Fibroblast of the aortic adventitia (primary cell): ENCODE measurements at regions not wholly inside any gene's neighbourhood (a gene's known extent, or its start where the extent isn't known, plus 50 kb on each side); places are given as distances from the start of the nearest gene placed in this dataset.

Experiments used
- DNase-seq: peaks from one replicate; pipeline ENCODE4 v3.0.0-alpha.2; 2010; ENCODE audit warnings: low read depth
- H3K4me3 ChIP-seq: 2 replicates; pipeline ENCODE4 v1.5.1; 2011; ENCODE audit warnings: low read depth, mild to moderate bottlenecking, control low read depth, low read length, moderate library complexity
- TF ChIP-seq, protein P1 (sequence below): IDR thresholded peaks from 2 replicates; pipeline ENCODE4 v1.5.1; 2011; ENCODE audit warnings: mild to moderate bottlenecking, low read length, control low read depth, inconsistent platforms; ENCODE audit not compliant: insufficient read depth

DNA sequence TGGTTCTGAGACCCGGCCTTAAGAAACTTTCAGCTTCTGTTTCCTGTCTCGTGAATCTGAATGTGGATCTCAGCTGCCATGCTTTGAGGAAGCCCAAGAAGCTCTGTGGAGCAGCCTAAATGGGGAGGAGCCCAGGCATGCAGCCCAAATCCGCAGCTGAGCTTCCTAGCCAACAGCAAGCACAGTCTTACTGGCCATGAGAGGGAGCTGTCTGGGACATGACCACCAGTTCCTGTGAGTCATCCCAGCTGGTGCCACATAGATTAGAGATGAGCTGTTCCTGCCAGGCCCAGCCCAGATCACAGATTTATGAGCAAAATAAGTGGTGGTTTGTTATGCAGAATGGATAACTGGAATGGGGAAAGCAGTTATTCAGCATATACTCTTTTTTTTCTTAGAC lies 224.4 kb upstream of the APCDD1 start:
- TF ChIP-seq, protein P1, sequence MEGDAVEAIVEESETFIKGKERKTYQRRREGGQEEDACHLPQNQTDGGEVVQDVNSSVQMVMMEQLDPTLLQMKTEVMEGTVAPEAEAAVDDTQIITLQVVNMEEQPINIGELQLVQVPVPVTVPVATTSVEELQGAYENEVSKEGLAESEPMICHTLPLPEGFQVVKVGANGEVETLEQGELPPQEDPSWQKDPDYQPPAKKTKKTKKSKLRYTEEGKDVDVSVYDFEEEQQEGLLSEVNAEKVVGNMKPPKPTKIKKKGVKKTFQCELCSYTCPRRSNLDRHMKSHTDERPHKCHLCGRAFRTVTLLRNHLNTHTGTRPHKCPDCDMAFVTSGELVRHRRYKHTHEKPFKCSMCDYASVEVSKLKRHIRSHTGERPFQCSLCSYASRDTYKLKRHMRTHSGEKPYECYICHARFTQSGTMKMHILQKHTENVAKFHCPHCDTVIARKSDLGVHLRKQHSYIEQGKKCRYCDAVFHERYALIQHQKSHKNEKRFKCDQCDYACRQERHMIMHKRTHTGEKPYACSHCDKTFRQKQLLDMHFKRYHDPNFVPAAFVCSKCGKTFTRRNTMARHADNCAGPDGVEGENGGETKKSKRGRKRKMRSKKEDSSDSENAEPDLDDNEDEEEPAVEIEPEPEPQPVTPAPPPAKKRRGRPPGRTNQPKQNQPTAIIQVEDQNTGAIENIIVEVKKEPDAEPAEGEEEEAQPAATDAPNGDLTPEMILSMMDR, result no peak
- DNase-seq, result peak; percentile 37
- no peak overlapping the region for H3K4me3 ChIP-seq

DNA sequence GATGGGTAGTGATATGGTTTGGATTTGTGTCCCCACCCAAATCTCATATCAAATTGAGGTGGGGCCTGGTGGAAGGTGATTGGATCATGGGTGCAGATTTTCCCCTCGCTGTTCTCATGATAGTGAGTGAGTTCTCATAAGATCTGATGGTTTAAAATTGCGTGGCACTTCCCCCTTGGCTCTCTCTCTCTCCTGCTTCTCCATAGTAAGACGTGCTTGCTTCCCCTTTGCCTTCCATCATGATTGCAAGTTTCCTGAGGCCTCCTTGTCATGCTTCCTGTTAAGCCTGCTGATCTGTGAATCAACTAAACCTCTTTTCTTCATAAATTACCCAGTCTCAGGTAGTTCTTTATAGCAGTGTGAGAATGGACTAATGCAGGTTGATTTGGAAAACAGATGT lies 223.2 kb upstream of the APCDD1 start:
- H3K4me3 ChIP-seq, result no peak overlapping the region
- TF ChIP-seq, protein P1, result no peak
- DNase-seq, result no peak

DNA sequence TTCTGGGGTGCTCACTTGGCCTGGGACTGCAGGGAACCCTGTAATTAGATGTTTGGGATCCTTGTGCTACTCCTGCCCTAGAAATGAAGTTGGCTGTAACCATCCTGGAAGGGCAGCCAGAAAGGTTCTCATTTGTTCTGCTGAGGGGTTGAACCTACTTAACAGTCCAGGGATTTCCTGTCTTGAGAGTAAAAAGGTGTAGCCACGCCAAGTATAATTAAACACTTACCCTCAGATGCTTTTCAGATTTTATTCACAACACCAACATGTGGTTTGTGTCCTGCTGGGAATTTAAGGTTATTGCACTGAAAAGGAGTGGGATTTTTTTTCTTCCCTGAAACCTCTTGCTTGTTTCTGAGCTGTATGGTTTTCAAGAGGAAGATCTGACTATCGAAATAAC lies 222.4 kb upstream of the APCDD1 start:
- H3K4me3 ChIP-seq, result no peak overlapping the region
- TF ChIP-seq, protein P1, result no peak
- DNase-seq, result no peak

DNA sequence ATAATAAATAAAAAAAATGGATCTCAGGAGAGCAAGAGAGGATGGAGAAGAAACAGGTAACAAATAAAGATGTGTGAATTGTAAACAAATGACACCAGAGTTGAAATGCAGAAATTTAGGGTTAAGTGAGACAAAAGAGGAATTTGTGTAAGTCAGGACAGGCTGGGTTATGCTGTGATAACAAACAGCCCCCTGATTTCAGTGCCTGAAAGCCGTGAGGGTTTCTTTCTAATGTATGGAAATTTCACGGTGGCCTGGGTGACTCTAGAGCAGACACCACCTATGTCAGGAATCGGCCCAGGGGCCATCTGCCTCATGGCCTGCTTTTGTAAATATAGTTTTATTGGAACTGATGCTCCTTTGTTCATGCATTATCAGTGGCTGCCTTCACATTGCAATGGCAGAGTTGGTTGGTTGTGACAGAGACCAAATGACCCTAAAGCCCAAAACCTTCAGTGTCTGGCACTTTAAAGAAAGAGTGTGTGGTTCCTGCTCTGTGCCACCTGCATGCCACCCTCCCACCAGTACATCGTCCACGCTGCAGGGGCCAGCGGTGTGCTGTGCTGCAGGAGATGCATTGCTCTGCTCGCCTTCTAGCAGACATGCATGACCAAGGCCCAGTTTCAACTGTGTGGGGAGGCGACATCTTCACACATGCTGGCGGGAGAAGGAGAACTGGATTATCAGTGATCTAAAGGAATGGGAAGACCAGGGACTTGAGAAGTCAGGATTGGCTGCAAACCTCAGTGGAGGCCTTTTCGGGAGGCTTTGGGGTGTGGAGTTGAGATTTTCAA lies 221.2 kb upstream of the APCDD1 start:
- H3K4me3 ChIP-seq, result no peak overlapping the region
- DNase-seq, result no peak
- TF ChIP-seq, protein P1, result no peak

DNA sequence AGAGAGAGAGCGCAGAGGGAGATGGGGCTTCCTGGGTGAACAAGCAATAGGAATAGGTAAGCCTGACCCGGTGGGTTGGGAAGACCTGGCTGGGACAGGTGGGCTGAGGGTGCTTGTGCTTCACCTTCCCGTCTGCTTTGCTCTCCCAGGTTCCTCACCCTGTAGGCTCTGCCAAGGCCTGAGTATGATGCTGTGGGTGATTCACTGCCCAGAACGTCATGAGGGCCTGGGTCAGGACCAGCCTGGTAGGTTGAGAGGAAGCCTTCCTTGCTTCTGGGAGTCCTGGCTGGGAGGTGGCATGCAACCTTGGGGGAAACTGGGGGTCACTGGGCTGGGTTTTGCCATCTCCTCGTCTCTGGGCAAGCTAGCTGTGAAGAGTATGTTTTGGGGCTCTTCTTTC lies 220.2 kb upstream of the APCDD1 start:
- H3K4me3 ChIP-seq, result no peak overlapping the region
- DNase-seq, result no peak
- TF ChIP-seq, protein P1, result no peak

DNA sequence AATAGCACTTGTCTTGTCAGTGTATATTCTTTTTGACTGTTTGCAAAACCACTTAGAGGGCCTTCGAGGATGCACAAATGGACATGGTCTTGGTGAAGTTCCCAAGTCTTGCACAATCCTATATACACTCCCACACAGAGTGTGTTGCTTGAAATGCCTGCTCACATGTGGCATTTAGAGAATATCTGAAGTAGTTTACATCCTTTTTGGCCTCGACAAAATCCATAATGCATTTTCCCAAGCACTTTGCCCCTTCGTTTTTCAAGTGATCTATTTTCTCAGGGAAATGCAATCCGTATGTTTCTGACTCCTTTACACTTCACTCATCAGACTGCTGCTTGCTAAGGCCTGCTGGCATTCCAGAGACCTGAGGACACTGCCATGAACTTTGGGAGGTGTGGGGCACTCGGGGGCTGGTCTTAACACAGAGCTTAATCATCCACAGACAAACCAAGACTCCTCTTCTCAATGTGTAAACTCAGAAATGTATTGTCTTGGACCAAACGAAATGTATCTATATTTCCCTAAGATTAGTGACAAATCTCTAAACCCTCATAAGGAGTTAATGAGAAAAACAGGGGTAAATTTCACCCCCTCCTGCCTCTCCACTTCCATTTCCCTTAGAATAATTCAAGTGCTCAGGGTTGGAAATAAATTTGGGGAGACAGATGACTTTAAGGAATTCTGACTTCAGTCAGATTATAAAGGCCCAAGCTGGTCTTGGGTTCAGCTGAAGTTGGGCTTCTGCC lies 219.3 kb upstream of the APCDD1 start:
- peak; percentile 54 for DNase-seq
- TF ChIP-seq, protein P1, result no peak
- no peak overlapping the region for H3K4me3 ChIP-seq
